Activated B cell treated with CpG ODN at 0.5 μM for 24 hours (primary cell): ENCODE measurements at regions not wholly inside any gene's neighbourhood (a gene's known extent, or its start where the extent isn't known, plus 50 kb on each side); places are given as distances from the start of the nearest gene placed in this dataset.

ENCODE experiments used
- ATAC-seq: fragments of 200-7000 bp; cut with Tn5 transposase; one replicate; pipeline ENCODE4 v1.10.0; 2021; ENCODE audit warnings: low read depth, mild to moderate bottlenecking, moderate library complexity
- CTCF ChIA-PET: fragments of 350-600 bp; sonication (Branson Sonifier 250); formaldehyde crosslinking; loops from one replicate; lab custom pipeline; 2021; ENCODE audit warnings: antibody characterized with exemption; lab: Charles Lee
- POLR2A ChIA-PET: fragments of 350-600 bp; sonication (Branson Sonifier 250); formaldehyde crosslinking; loops from one replicate; lab custom pipeline; 2021; ENCODE audit warnings: antibody characterized with exemption; lab: Charles Lee
- DNase-seq: peaks from one replicate; pipeline ENCODE4 v3.0.0; 2022
- H3K27ac Mint-ChIP-seq: one replicate; pipeline ENCODE4 v1.8.0; 2020; ENCODE audit warnings: mixed read lengths
- H3K27me3 Mint-ChIP-seq: one replicate; pipeline ENCODE4 v1.8.0; 2021; ENCODE audit warnings: mixed read lengths
- H3K36me3 Mint-ChIP-seq: one replicate; pipeline ENCODE4 v1.8.0; 2021; ENCODE audit warnings: low read depth, mixed read lengths
- H3K4me1 Mint-ChIP-seq: one replicate; pipeline ENCODE4 v1.8.0; 2021; ENCODE audit warnings: mixed read lengths
- H3K4me3 Mint-ChIP-seq: one replicate; pipeline ENCODE4 v1.8.0; 2020; ENCODE audit warnings: mild to moderate bottlenecking, mixed read lengths
- H3K9me3 Mint-ChIP-seq: one replicate; pipeline ENCODE4 v1.8.0; 2020; ENCODE audit warnings: mixed read lengths
- intact Hi-C: fragments of 100-400 bp; cut with micrococcal nuclease; formaldehyde crosslinking; loops from one replicate; pipeline ENCODE4 v1.15.1; 2024
- TF ChIP-seq, protein P1 (sequence below): fragments of 200-600 bp; IDR thresholded peaks from one replicate; pipeline ENCODE4 v1.8.0; 2022; ENCODE audit warnings: antibody characterized with exemption, mild to moderate bottlenecking

GRCh38 chr5:38728029-38728428 lies 117.8 kb upstream of the OSMR start:
- ChIA-PET CTCF (no interaction called here), POLR2A (no interaction called here)
- Mint-ChIP-seq H3K4me1 (no peaks in the 10 kb centered on the region), H3K27ac (no peak overlapping the region), H3K27me3 (no peaks in the 10 kb centered on the region), H3K4me3 (no peak overlapping the region), H3K36me3 (no peaks in the 10 kb centered on the region), H3K9me3 (no peaks in the 10 kb centered on the region)
- ATAC-seq (no peak), DNase-seq (no peak)
- TF ChIP-seq, protein P1, sequence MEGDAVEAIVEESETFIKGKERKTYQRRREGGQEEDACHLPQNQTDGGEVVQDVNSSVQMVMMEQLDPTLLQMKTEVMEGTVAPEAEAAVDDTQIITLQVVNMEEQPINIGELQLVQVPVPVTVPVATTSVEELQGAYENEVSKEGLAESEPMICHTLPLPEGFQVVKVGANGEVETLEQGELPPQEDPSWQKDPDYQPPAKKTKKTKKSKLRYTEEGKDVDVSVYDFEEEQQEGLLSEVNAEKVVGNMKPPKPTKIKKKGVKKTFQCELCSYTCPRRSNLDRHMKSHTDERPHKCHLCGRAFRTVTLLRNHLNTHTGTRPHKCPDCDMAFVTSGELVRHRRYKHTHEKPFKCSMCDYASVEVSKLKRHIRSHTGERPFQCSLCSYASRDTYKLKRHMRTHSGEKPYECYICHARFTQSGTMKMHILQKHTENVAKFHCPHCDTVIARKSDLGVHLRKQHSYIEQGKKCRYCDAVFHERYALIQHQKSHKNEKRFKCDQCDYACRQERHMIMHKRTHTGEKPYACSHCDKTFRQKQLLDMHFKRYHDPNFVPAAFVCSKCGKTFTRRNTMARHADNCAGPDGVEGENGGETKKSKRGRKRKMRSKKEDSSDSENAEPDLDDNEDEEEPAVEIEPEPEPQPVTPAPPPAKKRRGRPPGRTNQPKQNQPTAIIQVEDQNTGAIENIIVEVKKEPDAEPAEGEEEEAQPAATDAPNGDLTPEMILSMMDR = no peak
- intact Hi-C loops = no loop called here

GRCh38 chr5:38731461-38731860 lies 114.4 kb upstream of the OSMR start:
- H3K4me1 Mint-ChIP-seq = no peaks in the 10 kb centered on the region
- ATAC-seq = no peak
- no peaks in the 10 kb centered on the region for H3K36me3 Mint-ChIP-seq
- H3K4me3 Mint-ChIP-seq = no peak overlapping the region
- intact Hi-C loops = no loop called here
- H3K27ac Mint-ChIP-seq = no peak overlapping the region
- ChIA-PET POLR2A (no interaction called here), CTCF (no interaction called here)
- DNase-seq = no peak
- no peaks in the 10 kb centered on the region for H3K27me3 Mint-ChIP-seq
- TF ChIP-seq, protein P1 = no peak
- no peaks in the 10 kb centered on the region for H3K9me3 Mint-ChIP-seq

DNA sequence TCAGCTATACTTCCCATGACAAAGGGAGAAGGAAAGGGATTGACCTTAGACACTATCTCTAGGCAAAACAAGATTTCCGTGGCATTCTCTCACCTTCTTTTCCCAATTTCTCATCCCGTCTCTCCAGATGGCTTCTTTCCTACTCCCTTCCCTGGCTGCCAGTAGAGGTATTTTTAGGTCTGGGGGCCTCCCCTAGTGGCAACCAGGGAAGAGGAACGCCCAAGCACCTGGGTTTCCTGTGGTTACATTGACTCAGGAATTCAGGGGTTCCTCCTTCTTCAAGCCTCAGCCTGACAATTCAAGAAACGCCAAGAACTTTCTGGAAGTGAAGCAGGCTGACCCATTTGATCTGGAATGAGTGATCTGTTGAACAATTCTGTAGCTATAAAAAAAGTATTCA lies 111.5 kb upstream of the OSMR start:
- H3K27ac Mint-ChIP-seq = no peak overlapping the region
- ChIA-PET POLR2A (no interaction called here), CTCF (no interaction called here)

GRCh38 chr5:38736089-38736488 lies 109.7 kb upstream of the OSMR start:
- H3K36me3 Mint-ChIP-seq = no peaks in the 10 kb centered on the region
- no peak overlapping the region for H3K27ac Mint-ChIP-seq
- DNase-seq = no peak
- ChIA-PET POLR2A (no interaction called here), CTCF (no interaction called here)
- no peaks in the 10 kb centered on the region for H3K4me1 Mint-ChIP-seq
- no peak for ATAC-seq
- TF ChIP-seq, protein P1 = no peak
- intact Hi-C loops = no loop called here
- no peak overlapping the region for H3K4me3 Mint-ChIP-seq
- H3K9me3 Mint-ChIP-seq = no peaks in the 10 kb centered on the region
- H3K27me3 Mint-ChIP-seq = no peaks in the 10 kb centered on the region

More for the DNA sequence above, 111.5 kb upstream of the OSMR start:
- H3K36me3 Mint-ChIP-seq = no peaks in the 10 kb centered on the region
- no peak overlapping the region for H3K4me3 Mint-ChIP-seq
- no peaks in the 10 kb centered on the region for H3K4me1 Mint-ChIP-seq
- TF ChIP-seq, protein P1 = no peak
- H3K27me3 Mint-ChIP-seq = no peaks in the 10 kb centered on the region
- intact Hi-C loops = no loop called here
- DNase-seq = no peak
- ATAC-seq = no peak
- no peaks in the 10 kb centered on the region for H3K9me3 Mint-ChIP-seq

DNA sequence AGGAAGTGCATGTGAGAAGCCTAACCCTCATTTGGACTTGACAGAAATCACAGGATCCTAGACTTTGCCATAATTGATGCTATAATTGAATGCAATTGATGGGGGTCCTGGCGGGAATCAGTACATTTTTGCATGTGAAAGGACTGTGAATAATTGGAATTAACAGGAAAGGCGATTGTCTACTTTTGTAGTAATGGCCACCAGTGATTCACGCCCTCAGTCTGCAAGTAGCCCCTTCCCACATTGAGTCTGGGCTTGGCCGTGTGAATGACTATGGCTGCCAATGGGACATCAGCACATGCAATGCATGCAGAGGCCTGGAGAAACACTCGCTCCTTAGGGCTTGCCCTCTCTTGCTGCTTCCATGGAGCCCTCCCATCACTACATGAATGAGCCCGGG lies 107.8 kb upstream of the OSMR start:
- Mint-ChIP-seq H3K27ac (no peak overlapping the region), H3K36me3 (no peaks in the 10 kb centered on the region), H3K4me3 (no peak overlapping the region), H3K9me3 (peaks cover 4% of the 10 kb centered on the region), H3K27me3 (no peaks in the 10 kb centered on the region), H3K4me1 (no peaks in the 10 kb centered on the region)
- intact Hi-C loops = no loop called here
- DNase-seq (no peak), ATAC-seq (no peak)
- ChIA-PET CTCF (no interaction called here), POLR2A (no interaction called here)
- TF ChIP-seq, protein P1 = no peak
